Sigmoid colon (tissue), 4 donors: ENCODE measurements at regions not wholly inside any gene's neighbourhood (a gene's known extent, or its start where the extent isn't known, plus 50 kb on each side); places are given as distances from the start of the nearest gene placed in this dataset.

Experiments
- CTCF ChIP-seq, 4 experiments: fragments of 450-650 bp in 3 of 4; fragments of 200-600 bp in 1 of 4; IDR thresholded peaks; one replicate each; pipeline ENCODE4 v1.5.1; 2016 to 2019; ENCODE audit warnings: antibody characterized with exemption in 4 of 4, mild to moderate bottlenecking in 3 of 4, moderate library complexity in 2 of 4
- POLR2A ChIP-seq, 2 donors: fragments of 450-650 bp; IDR thresholded peaks; one replicate each; pipeline ENCODE4 v1.6.1; 2016; ENCODE audit warnings: antibody characterized with exemption in 2 of 2, mild to moderate bottlenecking in 2 of 2, moderate library complexity in 2 of 2
- POLR2AphosphoS5 ChIP-seq, 4 donors: sonication (generic); formaldehyde crosslinking; IDR thresholded peaks; one replicate each; pipeline ENCODE4 v1.6.1; 2017; ENCODE audit warnings: antibody characterized with exemption in 4 of 4

GRCh38 chr2:59653164-59653563, 900.3 kb downstream of the BCL11A start:
- TF ChIP-seq CTCF (IDR thresholded peaks at IDR 0.05) (no peak), POLR2A (IDR thresholded peaks at IDR 0.05) (no peak), POLR2AphosphoS5 (IDR thresholded peaks at IDR 0.05) (no peak)
